ENCODE measurements at regions not wholly inside any gene's neighbourhood (a gene's known extent, or its start where the extent isn't known, plus 50 kb on each side); places are given as distances from the start of the nearest gene placed in this dataset.

GRCh38 chr5:159619826-159620225 lies 289.5 kb upstream of the IL12B start:
- TF ChIP-seq CTCF (IDR thresholded peaks at IDR 0.05 in 8 of 11, conservative IDR thresholded peaks at IDR 0.05 in 3 of 11) (no peak), POLR2AphosphoS5 (IDR thresholded peaks at IDR 0.05) (no peak), POLR2A (IDR thresholded peaks at IDR 0.05) (no peak)
